ENCODE measurements at regions not wholly inside any gene's neighbourhood (a gene's known extent, or its start where the extent isn't known, plus 50 kb on each side); places are given as distances from the start of the nearest gene placed in this dataset.

DNA sequence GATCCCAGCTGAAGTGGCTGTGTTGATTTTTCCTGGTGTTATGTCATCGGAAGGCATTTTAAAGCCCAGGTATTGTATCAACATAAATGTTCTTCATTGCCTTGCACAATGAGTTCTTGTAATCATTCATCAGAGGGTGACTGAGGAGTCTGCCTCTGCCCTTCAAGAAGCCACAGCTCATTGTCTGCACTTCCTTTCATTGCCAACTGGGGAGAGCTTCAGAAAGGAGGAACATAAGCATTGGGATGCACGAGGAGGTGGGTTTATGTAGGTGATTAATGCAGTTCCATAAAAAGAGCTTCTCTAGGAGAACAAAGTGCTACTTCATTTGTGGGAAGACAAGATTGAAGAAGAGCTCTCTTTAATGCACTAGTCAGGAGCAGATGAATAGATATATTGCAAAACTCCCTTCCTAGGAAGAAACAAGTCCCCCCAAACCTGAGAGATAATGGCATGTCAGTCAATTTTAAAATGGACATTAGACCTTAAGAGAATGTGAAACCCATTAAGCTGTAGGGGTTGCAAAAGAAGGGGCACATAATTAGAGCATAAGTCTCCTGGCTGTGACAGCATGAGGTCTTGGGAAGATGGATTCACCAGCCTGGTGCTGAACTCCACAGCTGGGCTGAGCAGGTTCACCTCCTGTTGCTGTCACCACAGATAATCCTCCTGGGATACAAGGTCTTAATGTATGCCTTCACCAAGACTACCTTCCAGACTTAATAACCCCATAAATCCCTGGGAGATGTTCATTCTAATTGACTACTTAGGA lies 124.6 kb downstream of the BACH1 start:
- FAIRE-seq (no peak), DNase-seq (no peak)
- Histone ChIP-seq H3K4me3 (ENCODE audit: low read length in 3 of 3) (no peak overlapping the region), H3K9ac (ENCODE audit: low read length in 3 of 3) (no peak overlapping the region), H3K9me3 (ENCODE audit: control insufficient read depth in 2 of 3, insufficient read depth in 1 of 3, low read length in 3 of 3) (no peaks in the 10 kb centered on the region), H3K27ac (ENCODE audit: low read depth in 2 of 2, low read length in 2 of 2) (no peak overlapping the region), H3K36me3 (ENCODE audit: control insufficient read depth in 2 of 3, insufficient read depth in 3 of 3, low read length in 3 of 3) (no peaks in the 10 kb centered on the region), H3K4me1 (ENCODE audit: control insufficient read depth in 2 of 3, insufficient read depth in 2 of 3, low read depth in 1 of 3, low read length in 3 of 3) (no peaks in the 10 kb centered on the region), H3K27me3 (ENCODE audit: control insufficient read depth, insufficient read depth, low read length) (no peaks in the 10 kb centered on the region)
- intact Hi-C loops (cut with DNase I): no loop called here
- TF ChIP-seq, protein P1, sequence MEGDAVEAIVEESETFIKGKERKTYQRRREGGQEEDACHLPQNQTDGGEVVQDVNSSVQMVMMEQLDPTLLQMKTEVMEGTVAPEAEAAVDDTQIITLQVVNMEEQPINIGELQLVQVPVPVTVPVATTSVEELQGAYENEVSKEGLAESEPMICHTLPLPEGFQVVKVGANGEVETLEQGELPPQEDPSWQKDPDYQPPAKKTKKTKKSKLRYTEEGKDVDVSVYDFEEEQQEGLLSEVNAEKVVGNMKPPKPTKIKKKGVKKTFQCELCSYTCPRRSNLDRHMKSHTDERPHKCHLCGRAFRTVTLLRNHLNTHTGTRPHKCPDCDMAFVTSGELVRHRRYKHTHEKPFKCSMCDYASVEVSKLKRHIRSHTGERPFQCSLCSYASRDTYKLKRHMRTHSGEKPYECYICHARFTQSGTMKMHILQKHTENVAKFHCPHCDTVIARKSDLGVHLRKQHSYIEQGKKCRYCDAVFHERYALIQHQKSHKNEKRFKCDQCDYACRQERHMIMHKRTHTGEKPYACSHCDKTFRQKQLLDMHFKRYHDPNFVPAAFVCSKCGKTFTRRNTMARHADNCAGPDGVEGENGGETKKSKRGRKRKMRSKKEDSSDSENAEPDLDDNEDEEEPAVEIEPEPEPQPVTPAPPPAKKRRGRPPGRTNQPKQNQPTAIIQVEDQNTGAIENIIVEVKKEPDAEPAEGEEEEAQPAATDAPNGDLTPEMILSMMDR (IDR thresholded peaks at IDR 0.05; ENCODE audit: borderline replicate concordance, extremely low read depth, insufficient read depth): no peak

DNA sequence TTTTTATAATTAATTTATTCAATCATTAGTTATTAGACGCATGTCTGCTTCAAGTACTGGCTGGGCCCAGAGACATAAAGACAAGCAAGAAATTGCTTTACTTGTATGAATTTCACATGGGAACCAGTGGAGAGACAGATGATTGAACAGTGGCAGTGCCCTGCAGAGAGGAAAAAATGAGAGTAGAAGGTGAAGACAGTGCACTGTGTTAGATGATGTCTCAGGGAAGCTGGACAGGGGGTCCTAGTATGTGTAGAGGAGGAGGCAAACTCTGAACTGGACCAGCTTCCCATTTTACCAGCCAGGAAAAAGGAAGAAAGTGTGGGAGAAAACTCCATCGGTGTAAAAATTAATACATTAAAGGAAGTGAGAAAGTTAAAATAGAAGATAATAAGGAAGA lies 126.0 kb downstream of the BACH1 start:
- Histone ChIP-seq H3K9me3 (ENCODE audit: control insufficient read depth in 2 of 3, insufficient read depth in 1 of 3, low read length in 3 of 3) (no peaks in the 10 kb centered on the region), H3K4me3 (ENCODE audit: low read length in 3 of 3) (no peak overlapping the region), H3K36me3 (ENCODE audit: control insufficient read depth in 2 of 3, insufficient read depth in 3 of 3, low read length in 3 of 3) (no peaks in the 10 kb centered on the region), H3K4me1 (ENCODE audit: control insufficient read depth in 2 of 3, insufficient read depth in 2 of 3, low read depth in 1 of 3, low read length in 3 of 3) (no peaks in the 10 kb centered on the region), H3K27me3 (ENCODE audit: control insufficient read depth, insufficient read depth, low read length) (no peaks in the 10 kb centered on the region), H3K27ac (ENCODE audit: low read depth in 2 of 2, low read length in 2 of 2) (no peak overlapping the region), H3K9ac (ENCODE audit: low read length in 3 of 3) (no peak overlapping the region)
- intact Hi-C loops (cut with DNase I): no loop called here
- FAIRE-seq (no peak), DNase-seq (no peak)
- TF ChIP-seq, protein P1 (IDR thresholded peaks at IDR 0.05; ENCODE audit: borderline replicate concordance, extremely low read depth, insufficient read depth): no peak

DNA sequence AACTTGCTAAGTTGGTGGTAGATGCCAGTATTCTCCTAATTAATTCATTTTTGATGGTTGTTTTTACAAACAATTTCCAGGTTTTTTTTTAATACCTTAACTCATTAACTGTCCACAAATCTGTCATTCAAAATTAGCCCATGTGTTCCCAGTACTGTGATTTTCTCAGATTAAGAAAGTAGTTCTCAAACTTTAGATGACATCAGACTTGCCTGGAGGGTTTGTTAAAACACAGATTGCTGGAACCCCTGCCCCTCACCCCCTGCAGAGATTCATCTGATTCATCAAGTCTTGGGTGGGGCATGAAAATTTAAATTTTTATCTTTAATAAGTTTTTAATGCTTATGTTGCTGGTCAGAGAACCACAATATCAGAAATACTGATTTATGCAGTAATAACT lies 130.5 kb downstream of the BACH1 start:
- Histone ChIP-seq H3K27ac (ENCODE audit: low read depth in 2 of 2, low read length in 2 of 2) (no peak overlapping the region), H3K9me3 (ENCODE audit: control insufficient read depth in 2 of 3, insufficient read depth in 1 of 3, low read length in 3 of 3) (no peaks in the 10 kb centered on the region), H3K9ac (ENCODE audit: low read length in 3 of 3) (no peak overlapping the region), H3K36me3 (ENCODE audit: control insufficient read depth in 2 of 3, insufficient read depth in 3 of 3, low read length in 3 of 3) (no peaks in the 10 kb centered on the region), H3K27me3 (ENCODE audit: control insufficient read depth, insufficient read depth, low read length) (no peaks in the 10 kb centered on the region), H3K4me3 (ENCODE audit: low read length in 3 of 3) (no peak overlapping the region), H3K4me1 (ENCODE audit: control insufficient read depth in 2 of 3, insufficient read depth in 2 of 3, low read depth in 1 of 3, low read length in 3 of 3) (no peaks in the 10 kb centered on the region)
- DNase-seq (no peak), FAIRE-seq (no peak)
- TF ChIP-seq, protein P1 (IDR thresholded peaks at IDR 0.05; ENCODE audit: borderline replicate concordance, extremely low read depth, insufficient read depth): no peak
- intact Hi-C loops (cut with DNase I): no loop called here

DNA sequence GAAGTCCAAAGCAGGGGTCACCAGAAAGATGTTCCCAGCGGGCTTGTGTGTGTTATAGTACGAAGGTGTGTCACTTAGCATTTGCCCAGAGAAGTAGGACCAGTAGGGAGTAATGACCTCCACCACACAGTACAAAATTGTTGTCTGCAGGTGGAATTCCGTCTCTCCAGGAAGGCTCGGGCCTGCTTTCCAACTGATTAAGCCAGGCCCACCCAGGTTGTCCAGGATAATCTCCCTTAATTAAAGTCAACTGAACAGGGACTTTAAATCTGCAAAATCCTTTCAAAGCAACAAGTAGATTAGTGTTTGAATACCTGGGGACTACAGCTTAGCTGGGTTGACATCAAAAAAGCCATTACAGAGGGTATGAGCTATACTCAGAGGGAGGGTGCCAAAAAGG lies 131.3 kb downstream of the BACH1 start:
- Histone ChIP-seq H3K4me3 (ENCODE audit: low read length in 3 of 3) (no peak overlapping the region), H3K27me3 (ENCODE audit: control insufficient read depth, insufficient read depth, low read length) (no peaks in the 10 kb centered on the region), H3K4me1 (ENCODE audit: control insufficient read depth in 2 of 3, insufficient read depth in 2 of 3, low read depth in 1 of 3, low read length in 3 of 3) (no peaks in the 10 kb centered on the region), H3K27ac (ENCODE audit: low read depth in 2 of 2, low read length in 2 of 2) (no peak overlapping the region), H3K36me3 (ENCODE audit: control insufficient read depth in 2 of 3, insufficient read depth in 3 of 3, low read length in 3 of 3) (no peaks in the 10 kb centered on the region), H3K9ac (ENCODE audit: low read length in 3 of 3) (no peak overlapping the region), H3K9me3 (ENCODE audit: control insufficient read depth in 2 of 3, insufficient read depth in 1 of 3, low read length in 3 of 3) (no peaks in the 10 kb centered on the region)
- DNase-seq: no peak
- TF ChIP-seq, protein P1 (IDR thresholded peaks at IDR 0.05; ENCODE audit: borderline replicate concordance, extremely low read depth, insufficient read depth): no peak
- intact Hi-C loops (cut with DNase I): no loop called here
- no peak for FAIRE-seq
